ENCODE measurements at regions not wholly inside any gene's neighbourhood (a gene's known extent, or its start where the extent isn't known, plus 50 kb on each side); places are given as distances from the start of the nearest gene placed in this dataset.
A peak's percentile ranks its signal among the peaks of the same experiment; 100 is the strongest.

DNA sequence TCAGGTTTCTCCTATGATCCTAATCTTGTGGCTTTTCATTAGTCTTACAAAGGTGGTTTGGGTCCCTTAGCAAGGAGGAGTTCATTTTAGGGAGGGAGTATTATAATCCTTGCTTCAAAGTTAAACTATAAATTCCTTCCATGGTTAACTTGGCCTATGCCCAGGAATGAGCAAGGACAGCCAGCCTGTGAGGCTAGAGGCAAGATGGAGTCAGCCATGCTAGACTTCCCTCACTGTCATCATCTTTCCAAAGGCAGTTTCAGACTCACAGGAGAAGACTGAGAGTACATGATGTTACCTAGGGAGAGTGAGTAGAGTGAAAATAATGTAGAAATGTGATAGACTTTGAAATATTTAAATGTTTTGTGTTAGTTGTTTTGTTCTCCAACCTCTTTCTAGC, 192.3 kb downstream of the GPAT3 start:
- Histone ChIP-seq H3K4me1 (ENCODE audit: insufficient read depth) (no peaks in the 10 kb centered on the region), H3K9me2 (ENCODE audit: insufficient read depth) (no peaks in the 10 kb centered on the region), H2AFZ (no peak overlapping the region), H3F3A (replicated peaks; ENCODE audit: low read depth) (no peaks in the 10 kb centered on the region), H3K4me2 (no peak overlapping the region), H3K27me3 (ENCODE audit: insufficient read depth) (no peaks in the 10 kb centered on the region), H3K79me2 (replicated peaks; ENCODE audit: insufficient read depth) (no peaks in the 10 kb centered on the region), H3K4me3 (no peak overlapping the region), H3K36me3 (ENCODE audit: insufficient read depth) (peaks cover 4% of the 10 kb centered on the region), H3K27ac (ENCODE audit: low read depth) (no peak overlapping the region), H4K20me1 (replicated peaks; ENCODE audit: insufficient read depth) (no peaks in the 10 kb centered on the region)
- peaks cover 10% of the 10 kb centered on the region; the same call in 2 of the 3 replicates for H3K4me1 Mint-ChIP-seq
- peaks cover 5% of the 10 kb centered on the region; the same call in 2 of the 3 replicates for H3K9me3 Mint-ChIP-seq
- H3K27ac Mint-ChIP-seq, result no peak overlapping the region
- DNase-seq (ENCODE audit: low spot score) (no peak), ATAC-seq (no peak)
- TF ChIP-seq NANOG (IDR thresholded peaks at IDR 0.05; ENCODE audit: borderline replicate concordance) (no peak), ZNF331 (CRISPR knock-in tag; IDR thresholded peaks at IDR 0.05; ENCODE audit: low read depth) (no peak)
- TF ChIP-seq, protein P1, sequence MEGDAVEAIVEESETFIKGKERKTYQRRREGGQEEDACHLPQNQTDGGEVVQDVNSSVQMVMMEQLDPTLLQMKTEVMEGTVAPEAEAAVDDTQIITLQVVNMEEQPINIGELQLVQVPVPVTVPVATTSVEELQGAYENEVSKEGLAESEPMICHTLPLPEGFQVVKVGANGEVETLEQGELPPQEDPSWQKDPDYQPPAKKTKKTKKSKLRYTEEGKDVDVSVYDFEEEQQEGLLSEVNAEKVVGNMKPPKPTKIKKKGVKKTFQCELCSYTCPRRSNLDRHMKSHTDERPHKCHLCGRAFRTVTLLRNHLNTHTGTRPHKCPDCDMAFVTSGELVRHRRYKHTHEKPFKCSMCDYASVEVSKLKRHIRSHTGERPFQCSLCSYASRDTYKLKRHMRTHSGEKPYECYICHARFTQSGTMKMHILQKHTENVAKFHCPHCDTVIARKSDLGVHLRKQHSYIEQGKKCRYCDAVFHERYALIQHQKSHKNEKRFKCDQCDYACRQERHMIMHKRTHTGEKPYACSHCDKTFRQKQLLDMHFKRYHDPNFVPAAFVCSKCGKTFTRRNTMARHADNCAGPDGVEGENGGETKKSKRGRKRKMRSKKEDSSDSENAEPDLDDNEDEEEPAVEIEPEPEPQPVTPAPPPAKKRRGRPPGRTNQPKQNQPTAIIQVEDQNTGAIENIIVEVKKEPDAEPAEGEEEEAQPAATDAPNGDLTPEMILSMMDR (conservative IDR thresholded peaks at IDR 0.05; ENCODE audit: low read depth in 2 of 2), result no peak
- H3K36me3 Mint-ChIP-seq (ENCODE audit: low read depth), result no peaks in the 10 kb centered on the region
- no peaks in the 10 kb centered on the region for H3K27me3 Mint-ChIP-seq (ENCODE audit: insufficient read depth, low read depth, poor library complexity)
- H3K4me3 Mint-ChIP-seq, result no peak overlapping the region

DNA sequence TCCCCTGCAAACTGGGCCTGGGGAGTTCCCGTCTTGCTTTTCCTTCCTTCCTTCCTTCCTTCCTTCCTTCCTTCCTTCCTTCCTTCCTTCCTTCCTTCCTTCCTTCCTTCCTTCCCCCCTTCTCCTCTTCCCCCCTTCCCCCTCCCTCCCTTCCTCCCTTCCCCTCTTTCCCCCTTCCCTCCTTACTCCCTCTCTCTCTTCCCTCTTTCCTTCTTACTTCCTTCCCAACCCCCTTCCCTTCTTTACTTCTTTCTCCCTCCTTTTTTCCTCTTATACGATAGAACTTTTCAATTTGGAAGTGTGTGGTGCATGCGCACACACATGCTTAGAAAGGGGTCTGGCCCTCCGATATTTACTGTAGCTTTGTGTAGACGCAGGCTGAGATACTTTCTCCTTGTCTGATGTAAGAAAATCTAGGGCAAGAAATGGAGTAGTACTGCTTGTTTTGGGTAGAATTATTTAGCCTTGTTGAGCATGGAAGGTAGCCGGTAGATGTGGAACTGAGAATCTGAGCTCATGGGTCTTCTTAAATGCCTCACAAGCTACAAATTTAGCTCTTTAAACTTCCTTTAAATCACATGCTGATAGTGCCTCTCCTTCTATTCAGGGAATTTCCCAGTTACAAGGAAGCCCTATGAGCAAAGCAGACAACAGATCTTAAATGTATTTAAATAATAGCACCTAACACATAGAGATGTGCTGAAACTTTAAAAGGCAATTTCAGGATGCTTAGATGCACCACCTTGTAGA, 189.6 kb downstream of the GPAT3 start:
- Mint-ChIP-seq H3K27me3 (ENCODE audit: insufficient read depth, low read depth, poor library complexity) (no peaks in the 10 kb centered on the region), H3K9me3 (peaks cover 5% of the 10 kb centered on the region; the same call in 2 of the 3 replicates), H3K27ac (no peak overlapping the region), H3K4me3 (no peak overlapping the region), H3K36me3 (ENCODE audit: low read depth) (no peaks in the 10 kb centered on the region), H3K4me1 (peaks cover 10% of the 10 kb centered on the region; the same call in 2 of the 3 replicates)
- no peaks in the 10 kb centered on the region for H4K20me1 ChIP-seq (replicated peaks; ENCODE audit: insufficient read depth)
- H2AFZ ChIP-seq, result peak overlapping the region; percentile 87
- no peak overlapping the region for H3K4me3 ChIP-seq
- TF ChIP-seq ZNF114 (CRISPR knock-in tag; IDR thresholded peaks at IDR 0.05), result no peak
- no peaks in the 10 kb centered on the region for H3K9me2 ChIP-seq (ENCODE audit: insufficient read depth)
- no peaks in the 10 kb centered on the region; the same call in 1 of the 2 replicates for H3K36me3 ChIP-seq (ENCODE audit: insufficient read depth)
- H3K27ac ChIP-seq (ENCODE audit: low read depth), result no peak overlapping the region
- H3F3A ChIP-seq (replicated peaks; ENCODE audit: low read depth), result no peaks in the 10 kb centered on the region
- H3K4me2 ChIP-seq, result no peak overlapping the region
- DNase-seq (ENCODE audit: low spot score) (no peak), ATAC-seq (no peak)
- H3K27me3 ChIP-seq (ENCODE audit: insufficient read depth), result no peaks in the 10 kb centered on the region
- no peaks in the 10 kb centered on the region for H3K79me2 ChIP-seq (replicated peaks; ENCODE audit: insufficient read depth)
- no peaks in the 10 kb centered on the region for H3K4me1 ChIP-seq (ENCODE audit: insufficient read depth)

DNA sequence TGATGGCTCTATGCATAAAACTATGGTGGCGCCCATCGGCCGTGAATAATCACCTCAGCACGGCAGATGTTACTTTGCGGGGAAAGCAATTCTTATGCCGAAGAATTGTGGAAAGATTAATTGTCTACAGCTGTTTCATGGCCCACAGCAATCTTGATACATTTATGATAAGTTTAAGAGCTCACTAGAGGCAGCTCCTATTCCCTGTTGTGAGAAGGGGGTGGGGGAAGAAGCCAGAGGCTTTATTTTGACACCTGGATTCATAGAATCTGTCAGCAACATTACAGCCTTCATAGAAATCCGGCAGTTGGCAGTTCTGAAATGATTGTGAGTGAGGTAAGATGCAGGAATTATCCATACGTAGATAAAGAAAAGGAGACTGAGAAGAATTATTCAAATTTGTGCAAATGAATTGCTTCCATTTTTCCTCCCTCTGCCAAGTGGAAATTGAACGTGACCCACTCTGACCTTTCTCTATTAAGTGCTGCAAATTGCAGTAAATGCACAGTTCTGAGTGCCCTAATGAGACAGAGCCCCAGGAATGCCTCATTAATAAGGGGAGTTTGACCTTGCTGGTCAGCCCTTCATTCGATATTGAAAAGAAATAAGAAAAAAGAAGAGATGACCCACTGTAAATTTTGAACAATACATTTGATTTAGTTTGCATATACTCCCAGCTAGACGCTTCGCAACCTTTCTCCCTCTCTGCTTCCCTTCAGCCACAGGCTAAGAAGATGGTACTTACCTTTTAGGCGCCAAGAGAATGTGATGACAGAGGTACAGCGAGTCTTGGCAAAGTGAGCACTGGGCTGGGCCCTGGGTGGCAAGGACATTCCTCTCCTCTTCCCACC, 188.8 kb downstream of the GPAT3 start:
- Histone ChIP-seq H3K79me2 (replicated peaks; ENCODE audit: insufficient read depth) (no peaks in the 10 kb centered on the region), H3K9me2 (ENCODE audit: insufficient read depth) (no peaks in the 10 kb centered on the region), H3K4me3 (no peak overlapping the region), H3K4me2 (no peak overlapping the region), H2AFZ (no peak overlapping the region), H4K20me1 (replicated peaks; ENCODE audit: insufficient read depth) (no peaks in the 10 kb centered on the region), H3K36me3 (ENCODE audit: insufficient read depth) (no peaks in the 10 kb centered on the region), H3F3A (replicated peaks; ENCODE audit: low read depth) (no peaks in the 10 kb centered on the region), H3K4me1 (ENCODE audit: insufficient read depth) (no peaks in the 10 kb centered on the region), H3K27ac (ENCODE audit: low read depth) (no peak overlapping the region), H3K27me3 (ENCODE audit: insufficient read depth) (no peaks in the 10 kb centered on the region)
- Mint-ChIP-seq H3K9me3 (no peaks in the 10 kb centered on the region; the same call in 2 of the 3 replicates), H3K4me3 (no peak overlapping the region), H3K36me3 (ENCODE audit: low read depth) (no peaks in the 10 kb centered on the region), H3K27ac (no peak overlapping the region), H3K4me1 (peaks cover 10% of the 10 kb centered on the region; the same call in 2 of the 3 replicates), H3K27me3 (ENCODE audit: insufficient read depth, low read depth, poor library complexity) (no peaks in the 10 kb centered on the region)
- TF ChIP-seq NANOG (IDR thresholded peaks at IDR 0.05; ENCODE audit: borderline replicate concordance) (no peak), ZNF114 (CRISPR knock-in tag; IDR thresholded peaks at IDR 0.05) (no peak), STAT1 (IDR thresholded peaks at IDR 0.05; ENCODE audit: unreplicated experiment) (no peak), EZH2phosphoT487 (IDR thresholded peaks at IDR 0.05; ENCODE audit: unreplicated experiment) (no peak), JUNB (IDR thresholded peaks at IDR 0.05; ENCODE audit: unreplicated experiment) (no peak)
- TF ChIP-seq, protein P1 (conservative IDR thresholded peaks at IDR 0.05; ENCODE audit: low read depth in 2 of 2), result no peak
- ATAC-seq (no peak), DNase-seq (ENCODE audit: low spot score) (no peak)

Measured in GM23338 (cell line).